ENCODE measurements at regions not wholly inside any gene's neighbourhood (a gene's known extent, or its start where the extent isn't known, plus 50 kb on each side); places are given as distances from the start of the nearest gene placed in this dataset.

GRCh38 chr6:134446896-134447295, 129.0 kb upstream of the SGK1 start:
- TF ChIP-seq CTCF (IDR thresholded peaks at IDR 0.05) = no peak
- no peaks in the 10 kb centered on the region for H3K27me3 ChIP-seq
- no peak overlapping the region for H3K4me3 ChIP-seq (ENCODE audit: low read depth in 1 of 2, low read length in 1 of 2)
- H3K9me3 ChIP-seq = no peaks in the 10 kb centered on the region
- no peaks in the 10 kb centered on the region for H3K4me1 ChIP-seq (ENCODE audit: control insufficient read depth in 1 of 2, insufficient read depth in 1 of 2, low read depth in 1 of 2, low read length in 1 of 2)
- no peaks in the 10 kb centered on the region for H3K36me3 ChIP-seq
- no peak overlapping the region for H3K27ac ChIP-seq

GRCh38 chr6:134446218-134446848, 128.4 kb upstream of the SGK1 start:
- TF ChIP-seq CTCF (IDR thresholded peaks at IDR 0.05) = no peak
- H3K4me1 ChIP-seq (ENCODE audit: control insufficient read depth in 1 of 2, insufficient read depth in 1 of 2, low read depth in 1 of 2, low read length in 1 of 2) = no peaks in the 10 kb centered on the region
- no peak overlapping the region for H3K4me3 ChIP-seq (ENCODE audit: low read depth in 1 of 2, low read length in 1 of 2)
- H3K9me3 ChIP-seq = no peaks in the 10 kb centered on the region
- no peak overlapping the region for H3K27ac ChIP-seq
- H3K27me3 ChIP-seq = no peaks in the 10 kb centered on the region
- no peaks in the 10 kb centered on the region for H3K36me3 ChIP-seq

- Histone ChIP-seq H3K4me1 (ENCODE audit: control insufficient read depth in 1 of 2, insufficient read depth in 1 of 2, low read depth in 1 of 2, low read length in 1 of 2) (no peaks in the 10 kb centered on the region), H3K27me3 (no peaks in the 10 kb centered on the region), H3K4me3 (ENCODE audit: low read depth in 1 of 2, low read length in 1 of 2) (no peak overlapping the region), H3K36me3 (no peaks in the 10 kb centered on the region), H3K27ac (no peak overlapping the region), H3K9me3 (no peaks in the 10 kb centered on the region)
- no peak for TF ChIP-seq CTCF (IDR thresholded peaks at IDR 0.05)
Measured at GRCh38 chr6:134443009-134443408, 125.1 kb upstream of the SGK1 start.

- Histone ChIP-seq H3K27ac (no peak overlapping the region), H3K4me3 (ENCODE audit: low read depth in 1 of 2, low read length in 1 of 2) (no peak overlapping the region)
Measured at GRCh38 chr6:134442073-134442472, 124.2 kb upstream of the SGK1 start.

GRCh38 chr6:134438837-134439236, 120.9 kb upstream of the SGK1 start:
- H3K36me3 ChIP-seq = no peaks in the 10 kb centered on the region
- H3K27ac ChIP-seq = no peak overlapping the region
- H3K9me3 ChIP-seq = no peaks in the 10 kb centered on the region
- H3K4me3 ChIP-seq (ENCODE audit: low read depth in 1 of 2, low read length in 1 of 2) = no peak overlapping the region
- no peaks in the 10 kb centered on the region for H3K27me3 ChIP-seq
- TF ChIP-seq CTCF (IDR thresholded peaks at IDR 0.05) = no peak
- peaks cover 11 to 14% of the 10 kb centered on the region in 2 experiments for H3K4me1 ChIP-seq (ENCODE audit: control insufficient read depth in 1 of 2, insufficient read depth in 1 of 2, low read depth in 1 of 2, low read length in 1 of 2)

More at GRCh38 chr6:134442073-134442472, 124.2 kb upstream of the SGK1 start:
- H3K27me3 ChIP-seq = no peaks in the 10 kb centered on the region
- no peaks in the 10 kb centered on the region for H3K9me3 ChIP-seq
- H3K36me3 ChIP-seq = no peaks in the 10 kb centered on the region
- no peak for TF ChIP-seq CTCF (IDR thresholded peaks at IDR 0.05)
- H3K4me1 ChIP-seq (ENCODE audit: control insufficient read depth in 1 of 2, insufficient read depth in 1 of 2, low read depth in 1 of 2, low read length in 1 of 2) = peaks cover 8% of the 10 kb centered on the region in 2 experiments
